ENCODE measurements at regions not wholly inside any gene's neighbourhood (a gene's known extent, or its start where the extent isn't known, plus 50 kb on each side); places are given as distances from the start of the nearest gene placed in this dataset.

DNA sequence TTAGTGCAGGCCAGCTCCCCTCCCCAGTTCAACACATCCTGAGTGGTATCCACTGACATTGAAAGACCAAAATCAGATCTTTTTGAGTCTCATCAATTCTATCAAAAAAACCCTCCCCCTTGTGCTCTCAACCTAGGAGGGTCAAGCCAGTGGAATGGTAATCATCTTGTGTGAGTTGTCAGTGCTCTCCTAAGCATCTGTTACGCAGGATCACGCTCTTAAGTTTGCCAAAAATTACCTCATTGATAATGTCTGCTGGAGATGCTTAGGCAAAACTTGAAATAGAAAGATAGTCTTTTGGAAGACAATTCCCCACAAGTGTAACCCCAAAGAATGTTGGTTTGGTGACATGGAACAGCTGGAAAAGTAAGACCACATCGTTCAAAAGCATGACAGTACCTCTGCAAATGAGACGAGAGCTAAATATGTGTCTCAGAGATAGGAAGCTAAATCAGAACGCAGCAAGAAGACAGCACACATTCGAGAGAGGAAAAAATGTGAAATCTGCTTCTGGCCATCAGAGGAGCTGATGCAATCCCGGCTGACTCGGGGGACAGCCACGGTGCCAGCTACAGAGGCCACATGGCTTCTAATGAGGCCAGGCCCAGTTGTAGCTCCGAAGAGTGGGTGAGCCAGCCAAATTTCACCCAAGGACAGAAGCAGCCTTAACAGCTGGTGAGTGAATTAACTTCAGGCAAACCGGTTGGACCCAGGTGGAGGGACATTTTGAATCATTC lies 753.9 kb downstream of the RNF144A start:
- 76 to 88% methylated on average over 11 of the region's 11 CpGs for WGBS, 2 donors

DNA sequence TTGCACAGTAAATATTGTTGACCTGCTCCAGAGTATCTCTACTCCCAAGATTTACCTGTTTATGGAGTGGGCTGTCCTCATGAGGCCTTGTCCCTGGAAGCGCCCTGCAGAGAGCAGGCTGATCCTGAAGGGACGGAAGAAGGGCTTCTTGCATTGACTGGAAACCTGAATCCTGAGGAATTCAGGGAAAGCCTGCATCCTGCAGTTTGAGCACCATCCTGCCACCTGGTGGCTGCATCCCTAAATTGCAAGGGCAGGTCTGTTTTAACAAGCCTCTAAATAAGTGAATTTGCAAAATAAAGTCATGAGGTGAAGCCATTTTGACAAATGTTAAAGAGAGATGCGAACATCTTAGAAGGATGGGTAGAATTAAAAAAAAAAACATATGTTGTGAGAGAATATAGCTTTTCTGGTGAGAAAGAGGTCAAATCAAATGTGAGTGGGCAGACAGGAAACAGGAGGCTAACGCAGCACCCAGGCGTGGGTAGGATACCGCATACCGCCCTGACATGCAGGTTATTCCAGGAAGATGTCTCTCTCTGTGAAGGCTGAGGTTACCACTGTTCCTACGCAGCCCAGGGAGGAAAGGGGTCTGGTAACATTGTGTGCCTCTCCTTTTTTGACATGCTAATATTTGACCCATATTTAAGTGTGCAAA lies 754.9 kb downstream of the RNF144A start:
- TF ChIP-seq EP300 (IDR thresholded peaks at IDR 0.05) = no peak
- TF ChIP-seq, protein P1, sequence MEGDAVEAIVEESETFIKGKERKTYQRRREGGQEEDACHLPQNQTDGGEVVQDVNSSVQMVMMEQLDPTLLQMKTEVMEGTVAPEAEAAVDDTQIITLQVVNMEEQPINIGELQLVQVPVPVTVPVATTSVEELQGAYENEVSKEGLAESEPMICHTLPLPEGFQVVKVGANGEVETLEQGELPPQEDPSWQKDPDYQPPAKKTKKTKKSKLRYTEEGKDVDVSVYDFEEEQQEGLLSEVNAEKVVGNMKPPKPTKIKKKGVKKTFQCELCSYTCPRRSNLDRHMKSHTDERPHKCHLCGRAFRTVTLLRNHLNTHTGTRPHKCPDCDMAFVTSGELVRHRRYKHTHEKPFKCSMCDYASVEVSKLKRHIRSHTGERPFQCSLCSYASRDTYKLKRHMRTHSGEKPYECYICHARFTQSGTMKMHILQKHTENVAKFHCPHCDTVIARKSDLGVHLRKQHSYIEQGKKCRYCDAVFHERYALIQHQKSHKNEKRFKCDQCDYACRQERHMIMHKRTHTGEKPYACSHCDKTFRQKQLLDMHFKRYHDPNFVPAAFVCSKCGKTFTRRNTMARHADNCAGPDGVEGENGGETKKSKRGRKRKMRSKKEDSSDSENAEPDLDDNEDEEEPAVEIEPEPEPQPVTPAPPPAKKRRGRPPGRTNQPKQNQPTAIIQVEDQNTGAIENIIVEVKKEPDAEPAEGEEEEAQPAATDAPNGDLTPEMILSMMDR (IDR thresholded peaks at IDR 0.05) = peak in 2 of 4 experiments; percentile 34 to 39
- no peaks in the 10 kb centered on the region for H3K27me3 ChIP-seq
- no peak overlapping the region for H3K4me3 ChIP-seq
- H3K27ac ChIP-seq = peak overlapping the region in 2 of 4 donors; percentile 9 to 45
- H3K4me1 ChIP-seq = peaks cover 0 to 33% (median 14%) of the 10 kb centered on the region in 4 donors
- no peak for DNase-seq
- 67 to 71% methylated on average over 8 of the region's 8 CpGs for WGBS, 2 donors
- H3K9me3 ChIP-seq = no peaks in the 10 kb centered on the region
- intact Hi-C loops (cut with DNase I) = no loop called here
- H3K36me3 ChIP-seq = no peaks in the 10 kb centered on the region

More for the DNA sequence above, 753.9 kb downstream of the RNF144A start:
- H3K36me3 ChIP-seq = no peaks in the 10 kb centered on the region
- no peaks in the 10 kb centered on the region for H3K27me3 ChIP-seq
- H3K4me3 ChIP-seq = no peak overlapping the region
- peak; percentile 75 for DNase-seq
- peaks cover 0 to 33% (median 14%) of the 10 kb centered on the region in 4 donors for H3K4me1 ChIP-seq
- H3K27ac ChIP-seq = peak overlapping the region; percentile 9 to 45 (median 18)
- intact Hi-C loops (cut with DNase I) = no loop called here
- TF ChIP-seq EP300 (IDR thresholded peaks at IDR 0.05) (no peak), POLR2AphosphoS5 (IDR thresholded peaks at IDR 0.05) (no peak), POLR2A (IDR thresholded peaks at IDR 0.05) (no peak)
- TF ChIP-seq, protein P1 (IDR thresholded peaks at IDR 0.05) = no peak
- H3K9me3 ChIP-seq = no peaks in the 10 kb centered on the region

DNA sequence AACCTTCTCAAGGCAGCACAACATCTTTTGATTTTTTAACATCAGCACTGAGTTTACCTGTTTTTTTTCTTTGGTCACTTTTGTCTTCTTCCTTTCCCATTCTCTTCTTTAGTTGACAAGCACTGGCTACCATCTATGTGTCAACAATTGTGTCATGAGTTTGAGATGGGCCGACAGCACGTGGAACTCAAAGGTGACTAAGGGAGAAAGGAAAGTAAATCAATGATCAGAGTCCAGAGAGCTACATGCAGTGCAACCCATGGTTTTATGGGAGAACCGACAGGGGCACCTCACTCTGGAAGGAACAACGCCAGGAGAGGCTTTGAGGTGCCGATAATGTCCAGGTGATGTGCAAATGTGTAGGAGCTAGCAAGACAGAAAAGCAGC lies 755.5 kb downstream of the RNF144A start:
- Histone ChIP-seq H3K36me3 (no peaks in the 10 kb centered on the region), H3K27ac (peak overlapping the region in 3 of 4 donors; percentile 46 to 55 (median 47)), H3K9me3 (no peaks in the 10 kb centered on the region), H3K27me3 (no peaks in the 10 kb centered on the region), H3K4me3 (no peak overlapping the region), H3K4me1 (peaks cover 0 to 33% (median 14%) of the 10 kb centered on the region in 4 donors)
- no peak for TF ChIP-seq EP300 (IDR thresholded peaks at IDR 0.05)
- no peak for TF ChIP-seq POLR2AphosphoS5 (IDR thresholded peaks at IDR 0.05)
- TF ChIP-seq, protein P1 (IDR thresholded peaks at IDR 0.05) = no peak
- TF ChIP-seq POLR2A (IDR thresholded peaks at IDR 0.05) = no peak
- WGBS, 2 donors = 83 to 86% methylated on average over 5 of the region's 5 CpGs
- intact Hi-C loops (cut with DNase I) = no loop called here
- no peak for DNase-seq

DNA sequence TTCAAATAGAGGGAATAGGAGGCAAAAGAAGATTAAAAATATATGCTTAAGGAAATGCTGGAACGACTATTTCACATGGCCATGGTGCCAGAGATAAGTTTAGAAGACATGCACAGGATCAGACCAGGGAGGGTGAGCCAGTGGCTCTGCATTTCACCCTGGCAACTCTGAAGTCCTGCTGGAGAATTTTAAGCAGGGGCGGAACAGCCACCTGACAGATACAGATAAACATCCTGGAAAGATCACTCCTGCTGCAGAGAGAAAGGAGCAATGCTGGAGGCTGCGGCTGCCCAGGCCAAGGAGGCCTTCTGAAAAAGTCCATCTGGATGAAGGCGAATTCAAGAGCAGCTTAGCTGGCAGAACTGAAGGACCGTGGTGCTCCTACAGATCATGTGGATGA lies 755.9 kb downstream of the RNF144A start:
- H3K4me3 ChIP-seq = no peak overlapping the region
- TF ChIP-seq POLR2AphosphoS5 (IDR thresholded peaks at IDR 0.05) (peak; percentile 7 to 71 (median 31)), POLR2A (IDR thresholded peaks at IDR 0.05) (no peak)
- H3K27ac ChIP-seq = peak overlapping the region in 3 of 4 donors; percentile 46 to 55 (median 47)
- intact Hi-C loops (cut with DNase I) = no loop called here
- H3K4me1 ChIP-seq = peaks cover 0 to 33% (median 14%) of the 10 kb centered on the region in 4 donors
- 73 to 79% methylated on average over 5 of the region's 5 CpGs for WGBS, 2 donors
- H3K36me3 ChIP-seq = no peaks in the 10 kb centered on the region
- no peaks in the 10 kb centered on the region for H3K27me3 ChIP-seq
- DNase-seq = no peak
- H3K9me3 ChIP-seq = no peaks in the 10 kb centered on the region

DNA sequence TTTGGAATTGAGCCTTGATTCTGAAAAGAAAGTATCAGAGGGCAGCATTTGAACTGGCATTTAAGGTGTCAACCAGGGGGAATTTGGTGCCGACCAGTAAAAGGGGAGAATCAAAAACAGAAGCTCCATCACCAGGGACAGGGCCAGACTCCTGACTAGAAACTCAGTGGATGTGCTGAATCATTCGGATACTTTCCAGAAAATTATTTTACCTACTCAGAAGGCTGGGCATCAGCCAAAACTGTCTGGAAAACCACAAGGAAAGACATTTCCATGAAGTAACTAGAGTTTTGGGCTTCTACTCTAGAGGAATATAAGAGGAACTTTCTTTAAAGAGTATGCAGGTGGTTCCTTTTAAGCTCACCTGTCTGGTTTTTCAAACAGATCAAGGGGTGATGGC lies 756.6 kb downstream of the RNF144A start:
- Histone ChIP-seq H3K27me3 (no peaks in the 10 kb centered on the region), H3K27ac (peak overlapping the region in 3 of 4 donors; percentile 46 to 55 (median 47)), H3K9me3 (no peaks in the 10 kb centered on the region), H3K4me1 (peaks cover 0 to 33% (median 14%) of the 10 kb centered on the region in 4 donors), H3K4me3 (no peak overlapping the region), H3K36me3 (no peaks in the 10 kb centered on the region)
- intact Hi-C loops (cut with DNase I) = no loop called here
- DNase-seq = no peak
- no peak for TF ChIP-seq EP300 (IDR thresholded peaks at IDR 0.05)
- TF ChIP-seq POLR2A (IDR thresholded peaks at IDR 0.05) = no peak
- TF ChIP-seq, protein P1 (IDR thresholded peaks at IDR 0.05) = no peak
- no peak for TF ChIP-seq POLR2AphosphoS5 (IDR thresholded peaks at IDR 0.05)
- WGBS, 2 donors = 89 to 93% methylated on average over 2 of the region's 2 CpGs
